Heart left ventricle (tissue), 13 donors: ENCODE measurements at regions not wholly inside any gene's neighbourhood (a gene's known extent, or its start where the extent isn't known, plus 50 kb on each side); places are given as distances from the start of the nearest gene placed in this dataset.

Source experiments
- POLR2A ChIP-seq, 2 donors: fragments of 450-650 bp; IDR thresholded peaks; one replicate each; pipeline ENCODE4 v1.6.1; 2017; ENCODE audit warnings: antibody characterized with exemption in 2 of 2, mild to moderate bottlenecking in 2 of 2, moderate library complexity in 2 of 2
- TF ChIP-seq, protein P1 (sequence below), 12 donors: fragments of 200-600 bp; sonication (generic) in 4 of 12; IDR thresholded peaks; one replicate each; pipeline versions ENCODE4 v1.5.0 to v1.8.0; 2018 to 2022; ENCODE audit warnings: antibody characterized with exemption in 12 of 12, mild to moderate bottlenecking in 5 of 12
- donor health status: ischemic (EF 13 %, LVEDD 7.1; RV severe dilation, severe dysfunction).
- donor health status: DM: no; HTN: yes; CAD: no.
- donor health status: DM: no; HTN: no; CAD: no.
- donor health status: ischemic (EF 25% LVEDD 6.9; RV normal size, moderate dysfunction).
- donor health status: ischemic (EF 25% LVEDD 5.7; RV mildly dilated, moderate dysfunction).
- donor health status: ischemic (EF 35%, LVEDD 5.7; RV mildly dilated, moderate dysfunction).
- donor health status: nonischemic (EF 11% LVEDD 7.7; RV severe dilation, severe dysfunction).
- donor health status: DM: yes; HTN: yes; CAD: no.
- donor health status: PGD.
- donor health status: ischemic (EF 29% LVEDD 5.4; RV normal size, mild dysfunction).
- donor health status: nonischemic (EF 23%, LVEDD 6.1; RV moderate dilation, normal function).

GRCh38 chr16:9570521-9570920, 479.1 kb downstream of the HAPSTR1 start:
- no peak for TF ChIP-seq POLR2A (IDR thresholded peaks at IDR 0.05)
- TF ChIP-seq, protein P1, sequence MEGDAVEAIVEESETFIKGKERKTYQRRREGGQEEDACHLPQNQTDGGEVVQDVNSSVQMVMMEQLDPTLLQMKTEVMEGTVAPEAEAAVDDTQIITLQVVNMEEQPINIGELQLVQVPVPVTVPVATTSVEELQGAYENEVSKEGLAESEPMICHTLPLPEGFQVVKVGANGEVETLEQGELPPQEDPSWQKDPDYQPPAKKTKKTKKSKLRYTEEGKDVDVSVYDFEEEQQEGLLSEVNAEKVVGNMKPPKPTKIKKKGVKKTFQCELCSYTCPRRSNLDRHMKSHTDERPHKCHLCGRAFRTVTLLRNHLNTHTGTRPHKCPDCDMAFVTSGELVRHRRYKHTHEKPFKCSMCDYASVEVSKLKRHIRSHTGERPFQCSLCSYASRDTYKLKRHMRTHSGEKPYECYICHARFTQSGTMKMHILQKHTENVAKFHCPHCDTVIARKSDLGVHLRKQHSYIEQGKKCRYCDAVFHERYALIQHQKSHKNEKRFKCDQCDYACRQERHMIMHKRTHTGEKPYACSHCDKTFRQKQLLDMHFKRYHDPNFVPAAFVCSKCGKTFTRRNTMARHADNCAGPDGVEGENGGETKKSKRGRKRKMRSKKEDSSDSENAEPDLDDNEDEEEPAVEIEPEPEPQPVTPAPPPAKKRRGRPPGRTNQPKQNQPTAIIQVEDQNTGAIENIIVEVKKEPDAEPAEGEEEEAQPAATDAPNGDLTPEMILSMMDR (IDR thresholded peaks at IDR 0.05) = no peak
